PC-3 (cell line): ENCODE measurements at regions not wholly inside any gene's neighbourhood (a gene's known extent, or its start where the extent isn't known, plus 50 kb on each side); places are given as distances from the start of the nearest gene placed in this dataset.

Experiments used
- ATAC-seq: fragments of 200-7000 bp; cut with Tn5 transposase; 2 replicates; pipeline ENCODE4 v1.9.1; 2020; ENCODE audit warnings: mild to moderate bottlenecking, moderate library complexity
- BruUV-seq: library from RNA; stranded (reverse); fragments of 400-500 nt; replicated peaks from 2 replicates; lab custom pipeline; 2021; lab: Mats Ljungman, UMichigan
- CTCF ChIA-PET: fragments of 300-600 bp; sonication (Branson Sonifier 250); formaldehyde crosslinking; loops from one replicate; lab custom pipeline; 2022; ENCODE audit warnings: antibody characterized with exemption; lab: Charles Lee
- POLR2A ChIA-PET: fragments of 300-600 bp; sonication (Branson Sonifier 250); formaldehyde crosslinking; loops from one replicate; lab custom pipeline; 2022; ENCODE audit warnings: antibody characterized with exemption; ENCODE audit not compliant: unreplicated experiment; lab: Charles Lee
- DNase-seq: peaks from one replicate; pipeline ENCODE4 v3.0.0-alpha.2; 2015
- H2AFZ ChIP-seq: fragments of 300-600 bp; sonication (generic); 2 replicates; pipeline ENCODE4 v1.6.0; 2016; ENCODE audit warnings: antibody characterized with exemption, low read length
- H3F3A ChIP-seq: fragments of 300-600 bp; sonication (generic); one replicate; pipeline ENCODE4 v1.6.0; 2017; ENCODE audit warnings: antibody characterized with exemption, low read length, control low read depth, mild to moderate bottlenecking; ENCODE audit not compliant: unreplicated experiment
- H3K27ac ChIP-seq: fragments of 300-600 bp; sonication (generic); 2 replicates; pipeline ENCODE4 v1.5.1; 2016; ENCODE audit warnings: mild to moderate bottlenecking, low read length
- H3K27me3 ChIP-seq: fragments of 300-600 bp; sonication (generic); 2 replicates; pipeline ENCODE4 v1.6.1; 2016; ENCODE audit warnings: low read length, mixed read lengths
- H3K36me3 ChIP-seq: fragments of 300-600 bp; sonication (generic); 2 replicates; pipeline ENCODE4 v1.6.1; 2016; ENCODE audit warnings: low read depth, mixed run types, low read length, mixed read lengths
- H3K4me1 ChIP-seq: fragments of 300-600 bp; sonication (generic); 2 replicates; pipeline ENCODE4 v1.5.1; 2016; ENCODE audit warnings: low read length; ENCODE audit not compliant: insufficient read depth
- H3K4me2 ChIP-seq: fragments of 300-600 bp; sonication (generic); 2 replicates; pipeline ENCODE4 v1.6.0; 2016; ENCODE audit warnings: low read length
- H3K4me3 ChIP-seq: fragments of 300-600 bp; sonication (generic); 2 replicates; pipeline ENCODE4 v1.5.1; 2016; ENCODE audit warnings: mild to moderate bottlenecking, low read length, mixed read lengths
- H3K79me2 ChIP-seq: fragments of 300-600 bp; sonication (generic); 2 replicates; pipeline ENCODE4 v1.6.1; 2017; ENCODE audit warnings: low read length, mixed read lengths
- H3K9ac ChIP-seq: fragments of 300-600 bp; sonication (generic); 2 replicates; pipeline ENCODE4 v1.6.0; 2016; ENCODE audit warnings: mild to moderate bottlenecking, low read length
- H3K9me2 ChIP-seq: fragments of 300-600 bp; sonication (generic); replicated peaks from 2 replicates; pipeline ENCODE4 v1.6.1; 2016; ENCODE audit warnings: mixed run types, low read length, mixed read lengths
- H3K9me3 ChIP-seq: fragments of 300-600 bp; sonication (generic); 2 replicates; pipeline ENCODE4 v1.6.1; 2016; ENCODE audit warnings: low read length, mixed read lengths
- H4K20me1 ChIP-seq: fragments of 300-600 bp; sonication (generic); 2 replicates; pipeline ENCODE4 v1.6.1; 2016; ENCODE audit warnings: low read length, mixed read lengths
- CTCF ChIP-seq: fragments of 300-600 bp; sonication (generic); conservative IDR thresholded peaks from 2 replicates; pipeline ENCODE4 v1.5.1; 2017; ENCODE audit warnings: antibody characterized with exemption, low read depth, mild to moderate bottlenecking, low read length
- EZH2 ChIP-seq: fragments of 300-600 bp; sonication (generic); IDR thresholded peaks from one replicate; pipeline ENCODE4 v1.6.1; 2017; ENCODE audit warnings: antibody characterized with exemption, mild to moderate bottlenecking, low read length; ENCODE audit not compliant: unreplicated experiment
- EZH2phosphoT487 ChIP-seq: fragments of 300-600 bp; sonication (generic); IDR thresholded peaks from 2 replicates; pipeline ENCODE4 v1.6.1; 2018; ENCODE audit warnings: mild to moderate bottlenecking, antibody characterized with exemption, low read length, borderline replicate concordance
- intact Hi-C: fragments of 100-400 bp; cut with micrococcal nuclease; formaldehyde crosslinking; loops from 2 replicates; pipeline ENCODE4 v1.9.0; 2023

- BruUV-seq: no TSS peak
- ATAC-seq: no peak
- POLR2A ChIA-PET: no interaction called here
Measured at GRCh38 chr9:120235081-120235480, 344.9 kb downstream of the CDK5RAP2 start.

GRCh38 chr9:120230227-120230626, 349.7 kb downstream of the CDK5RAP2 start:
- Histone ChIP-seq H3K27ac (no peak overlapping the region), H3K79me2 (no peaks in the 10 kb centered on the region), H3K9ac (no peak overlapping the region), H2AFZ (no peak overlapping the region), H3K4me3 (no peak overlapping the region), H3K27me3 (no peaks in the 10 kb centered on the region), H3K4me2 (no peak overlapping the region), H3K36me3 (no peaks in the 10 kb centered on the region), H3K9me2 (no peaks in the 10 kb centered on the region), H3F3A (no peaks in the 10 kb centered on the region), H3K9me3 (no peaks in the 10 kb centered on the region), H3K4me1 (no peaks in the 10 kb centered on the region), H4K20me1 (no peaks in the 10 kb centered on the region)
- CTCF ChIA-PET: no interaction called here
- BruUV-seq: no TSS peak
- intact Hi-C loops: no loop called here
- POLR2A ChIA-PET: no interaction called here
- no peak for DNase-seq
- TF ChIP-seq EZH2 (no peak), CTCF (no peak), EZH2phosphoT487 (no peak)
- ATAC-seq: no peak

More at GRCh38 chr9:120235081-120235480, 344.9 kb downstream of the CDK5RAP2 start:
- Histone ChIP-seq H3K27ac (no peak overlapping the region), H3K27me3 (no peaks in the 10 kb centered on the region), H3K9me2 (no peaks in the 10 kb centered on the region), H3K9ac (no peak overlapping the region), H3K4me3 (no peak overlapping the region), H4K20me1 (no peaks in the 10 kb centered on the region), H2AFZ (no peak overlapping the region), H3K36me3 (no peaks in the 10 kb centered on the region), H3K4me2 (no peak overlapping the region), H3F3A (no peaks in the 10 kb centered on the region), H3K4me1 (no peaks in the 10 kb centered on the region), H3K9me3 (no peaks in the 10 kb centered on the region), H3K79me2 (no peaks in the 10 kb centered on the region)
- intact Hi-C loops: no loop called here
- DNase-seq: no peak
- TF ChIP-seq EZH2 (no peak), EZH2phosphoT487 (no peak), CTCF (no peak)
- CTCF ChIA-PET: no interaction called here

GRCh38 chr9:120221844-120222243, 358.1 kb downstream of the CDK5RAP2 start:
- Histone ChIP-seq H3K9ac (no peak overlapping the region), H3K36me3 (no peaks in the 10 kb centered on the region), H3K4me2 (no peak overlapping the region), H4K20me1 (no peaks in the 10 kb centered on the region), H3K79me2 (no peaks in the 10 kb centered on the region), H3K27ac (no peak overlapping the region), H3K4me3 (no peak overlapping the region), H3F3A (no peaks in the 10 kb centered on the region), H3K9me3 (no peaks in the 10 kb centered on the region), H3K9me2 (no peaks in the 10 kb centered on the region), H3K4me1 (no peaks in the 10 kb centered on the region), H2AFZ (no peak overlapping the region), H3K27me3 (no peaks in the 10 kb centered on the region)
- ChIA-PET POLR2A (no interaction called here), CTCF (no interaction called here)
- intact Hi-C loops: no loop called here
- BruUV-seq: no TSS peak
- DNase-seq (no peak), ATAC-seq (no peak)
- no peak for TF ChIP-seq EZH2phosphoT487
- TF ChIP-seq CTCF: no peak
- TF ChIP-seq EZH2: no peak
